Calu3 (cell line): ENCODE measurements at regions not wholly inside any gene's neighbourhood (a gene's known extent, or its start where the extent isn't known, plus 50 kb on each side); places are given as distances from the start of the nearest gene placed in this dataset.

ENCODE experiments used
- BruUV-seq: library from RNA; stranded (reverse); fragments of 400-500 nt; replicated peaks from 2 replicates; lab custom pipeline; 2021; lab: Mats Ljungman, UMichigan
- CTCF ChIA-PET: fragments of 300-600 bp; sonication (Branson Sonifier 250); formaldehyde crosslinking; loops from one replicate; lab custom pipeline; 2022; ENCODE audit warnings: antibody characterized with exemption; lab: Charles Lee
- DNase-seq: peaks from one replicate; pipeline ENCODE4 v3.0.0; 2022
- H3K27ac Mint-ChIP-seq: one replicate; pipeline ENCODE4 v1.8.0; 2022; ENCODE audit warnings: mixed read lengths; ENCODE audit not compliant: unreplicated experiment
- H3K27me3 Mint-ChIP-seq: one replicate; pipeline ENCODE4 v1.8.0; 2022; ENCODE audit warnings: mixed read lengths; ENCODE audit not compliant: unreplicated experiment
- H3K36me3 Mint-ChIP-seq: one replicate; pipeline ENCODE4 v1.8.0; 2022; ENCODE audit warnings: mild to moderate bottlenecking, moderate library complexity, mixed read lengths; ENCODE audit not compliant: insufficient read depth, unreplicated experiment
- H3K4me1 Mint-ChIP-seq: one replicate; pipeline ENCODE4 v1.8.0; 2022; ENCODE audit warnings: mild to moderate bottlenecking, low read depth, mixed read lengths; ENCODE audit not compliant: unreplicated experiment
- H3K4me3 Mint-ChIP-seq: one replicate; pipeline ENCODE4 v1.8.0; 2022; ENCODE audit warnings: mild to moderate bottlenecking, low read depth, moderate library complexity, mixed read lengths; ENCODE audit not compliant: unreplicated experiment
- H3K9me3 Mint-ChIP-seq: one replicate; pipeline ENCODE4 v1.8.0; 2022; ENCODE audit warnings: low read depth, mixed read lengths; ENCODE audit not compliant: unreplicated experiment
- intact Hi-C: fragments of 100-400 bp; cut with micrococcal nuclease; formaldehyde crosslinking; loops from one replicate; pipeline ENCODE4 v1.10.0; 2022; ENCODE audit not compliant: unreplicated experiment
- TF ChIP-seq, protein P1 (sequence below): fragments of 200-600 bp; IDR thresholded peaks from one replicate; pipeline ENCODE4 v1.8.0; 2022; ENCODE audit warnings: antibody characterized with exemption; ENCODE audit not compliant: unreplicated experiment

DNA sequence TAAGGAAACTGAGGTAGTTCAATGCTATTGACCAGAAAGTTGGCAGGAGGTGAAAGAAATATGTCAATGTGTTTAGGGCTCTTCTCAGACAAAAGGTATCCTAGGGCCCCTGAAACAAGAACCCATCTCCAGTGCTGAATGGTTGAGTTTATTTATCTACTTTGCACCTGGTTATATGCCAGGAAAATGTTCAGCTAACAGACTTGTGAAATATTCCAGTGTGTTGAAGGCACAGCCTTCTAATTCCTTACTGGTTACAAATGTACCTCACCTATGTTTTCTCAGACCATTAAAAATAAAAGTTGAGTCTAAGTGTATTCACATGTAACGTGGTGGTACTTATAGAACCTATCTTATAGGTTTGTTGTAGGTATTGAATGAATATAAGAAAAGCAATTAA lies 511.7 kb upstream of the SEL1L start:
- CTCF ChIA-PET: no interaction called here
- DNase-seq: no peak
- Mint-ChIP-seq H3K4me1 (no peaks in the 10 kb centered on the region), H3K9me3 (peaks cover 17% of the 10 kb centered on the region), H3K4me3 (no peak overlapping the region), H3K36me3 (no peaks in the 10 kb centered on the region), H3K27me3 (no peaks in the 10 kb centered on the region), H3K27ac (no peak overlapping the region)
- no TSS peak for BruUV-seq
- TF ChIP-seq, protein P1, sequence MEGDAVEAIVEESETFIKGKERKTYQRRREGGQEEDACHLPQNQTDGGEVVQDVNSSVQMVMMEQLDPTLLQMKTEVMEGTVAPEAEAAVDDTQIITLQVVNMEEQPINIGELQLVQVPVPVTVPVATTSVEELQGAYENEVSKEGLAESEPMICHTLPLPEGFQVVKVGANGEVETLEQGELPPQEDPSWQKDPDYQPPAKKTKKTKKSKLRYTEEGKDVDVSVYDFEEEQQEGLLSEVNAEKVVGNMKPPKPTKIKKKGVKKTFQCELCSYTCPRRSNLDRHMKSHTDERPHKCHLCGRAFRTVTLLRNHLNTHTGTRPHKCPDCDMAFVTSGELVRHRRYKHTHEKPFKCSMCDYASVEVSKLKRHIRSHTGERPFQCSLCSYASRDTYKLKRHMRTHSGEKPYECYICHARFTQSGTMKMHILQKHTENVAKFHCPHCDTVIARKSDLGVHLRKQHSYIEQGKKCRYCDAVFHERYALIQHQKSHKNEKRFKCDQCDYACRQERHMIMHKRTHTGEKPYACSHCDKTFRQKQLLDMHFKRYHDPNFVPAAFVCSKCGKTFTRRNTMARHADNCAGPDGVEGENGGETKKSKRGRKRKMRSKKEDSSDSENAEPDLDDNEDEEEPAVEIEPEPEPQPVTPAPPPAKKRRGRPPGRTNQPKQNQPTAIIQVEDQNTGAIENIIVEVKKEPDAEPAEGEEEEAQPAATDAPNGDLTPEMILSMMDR: no peak
- intact Hi-C loops: no loop called here

DNA sequence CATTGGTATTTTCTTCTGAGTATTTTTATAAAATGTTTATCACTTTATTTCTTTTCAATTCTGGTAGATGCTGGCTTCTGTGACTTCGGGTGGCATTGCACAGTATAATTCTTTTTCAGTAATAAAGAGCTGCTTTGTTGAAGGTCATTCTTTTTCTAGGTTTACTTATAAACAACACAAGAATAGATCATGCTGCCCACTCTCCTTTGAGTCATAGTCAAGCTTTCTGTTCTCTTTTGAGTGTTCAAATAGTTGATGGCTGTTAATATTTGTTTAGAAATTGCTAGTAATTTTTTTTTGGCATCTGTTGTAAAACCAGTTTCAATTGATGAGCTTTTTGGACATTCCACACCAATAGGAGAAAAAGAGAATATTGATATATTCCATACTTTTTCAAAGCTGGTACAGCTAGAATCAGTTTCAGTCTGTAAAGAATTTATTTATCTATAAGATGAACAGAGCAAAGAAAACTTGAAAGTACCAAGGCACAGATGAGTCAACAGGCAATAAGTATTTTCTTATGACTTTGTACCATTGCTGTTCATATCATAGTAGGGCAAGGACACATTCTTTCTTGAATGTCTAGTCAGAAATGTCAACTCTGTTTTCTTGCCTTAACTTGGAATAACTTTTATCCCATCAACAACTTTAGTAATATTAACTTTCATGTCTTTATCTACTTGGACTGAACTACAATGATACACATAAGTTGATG lies 513.0 kb upstream of the SEL1L start:
- H3K27ac Mint-ChIP-seq: no peak overlapping the region
- CTCF ChIA-PET: no interaction called here
- no TSS peak for BruUV-seq
- TF ChIP-seq, protein P1: no peak
- no peaks in the 10 kb centered on the region for H3K27me3 Mint-ChIP-seq
- H3K9me3 Mint-ChIP-seq: peaks cover 21% of the 10 kb centered on the region
- no peaks in the 10 kb centered on the region for H3K36me3 Mint-ChIP-seq
- no peak for DNase-seq
- intact Hi-C loops: no loop called here
- no peak overlapping the region for H3K4me3 Mint-ChIP-seq
- no peaks in the 10 kb centered on the region for H3K4me1 Mint-ChIP-seq

DNA sequence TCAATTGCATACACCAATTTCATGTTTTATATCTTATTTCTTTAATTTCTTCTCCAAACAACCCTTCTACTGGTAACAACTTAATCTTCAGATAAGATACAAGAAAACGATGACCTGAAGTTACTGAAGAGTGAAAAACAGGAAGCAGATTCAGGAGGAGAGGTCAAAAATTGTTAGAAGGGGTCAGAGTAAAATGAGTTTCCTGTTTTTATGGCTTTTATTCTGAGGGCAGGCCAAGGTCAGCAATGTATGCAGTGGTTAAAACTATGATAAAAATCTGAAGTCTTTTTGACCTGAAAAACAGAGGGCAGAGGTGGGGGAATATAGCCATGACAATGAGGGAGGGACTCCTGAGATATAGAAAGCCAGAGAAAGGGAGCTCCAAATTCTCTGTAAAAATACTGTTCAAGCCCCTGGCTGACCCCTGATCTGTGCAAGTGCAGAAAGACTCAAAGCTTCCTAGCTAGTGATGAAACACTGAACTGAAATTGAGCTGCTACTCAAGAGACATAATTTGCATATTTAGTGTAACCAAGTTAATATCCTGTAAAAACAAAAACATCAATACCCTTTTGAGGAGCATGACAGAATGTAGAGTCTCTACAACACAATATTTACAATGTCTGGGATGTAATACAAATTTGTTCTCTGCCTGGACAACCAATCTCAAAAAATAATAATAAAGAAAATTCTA lies 514.3 kb upstream of the SEL1L start:
- Mint-ChIP-seq H3K36me3 (no peaks in the 10 kb centered on the region), H3K9me3 (peaks cover 20% of the 10 kb centered on the region), H3K4me3 (no peak overlapping the region), H3K27ac (no peak overlapping the region), H3K4me1 (no peaks in the 10 kb centered on the region), H3K27me3 (no peaks in the 10 kb centered on the region)
- DNase-seq: no peak
- intact Hi-C loops: no loop called here
- no TSS peak for BruUV-seq
- TF ChIP-seq, protein P1: no peak
- CTCF ChIA-PET: no interaction called here

DNA sequence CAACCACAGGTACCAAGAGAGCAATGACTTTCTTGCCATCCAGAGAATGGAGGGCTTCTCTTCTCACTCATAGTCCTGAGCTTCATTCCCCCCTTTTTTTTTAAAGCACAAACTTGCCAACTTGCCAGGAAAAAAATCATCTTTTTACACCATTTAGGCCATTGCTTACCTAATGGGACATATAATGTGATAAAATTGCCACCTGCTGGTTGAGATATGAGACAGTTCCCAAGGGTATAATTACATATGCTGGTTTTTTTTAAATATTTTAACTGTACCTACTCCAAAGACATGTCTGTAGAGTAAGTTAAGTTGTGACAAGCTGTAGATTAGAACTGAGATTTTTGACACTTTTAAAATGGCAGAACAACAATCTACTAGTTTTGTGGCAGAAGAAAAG lies 519.1 kb upstream of the SEL1L start:
- DNase-seq: no peak
- intact Hi-C loops: no loop called here
- Mint-ChIP-seq H3K9me3 (peaks cover 20% of the 10 kb centered on the region), H3K27me3 (no peaks in the 10 kb centered on the region), H3K4me3 (no peak overlapping the region), H3K36me3 (no peaks in the 10 kb centered on the region), H3K27ac (no peak overlapping the region), H3K4me1 (no peaks in the 10 kb centered on the region)
- TF ChIP-seq, protein P1: no peak
- BruUV-seq: no TSS peak
- CTCF ChIA-PET: no interaction called here
